Caco-2 (cell line): ENCODE measurements at regions not wholly inside any gene's neighbourhood (a gene's known extent, or its start where the extent isn't known, plus 50 kb on each side); places are given as distances from the start of the nearest gene placed in this dataset.

ENCODE experiments used
- BruUV-seq: library from RNA; stranded (reverse); fragments of 400-500 nt; replicated peaks from 2 replicates; lab custom pipeline; 2021; lab: Mats Ljungman, UMichigan
- CTCF ChIA-PET: fragments of 300-600 bp; sonication (Branson Sonifier 250); formaldehyde crosslinking; loops from one replicate; lab custom pipeline; 2022; ENCODE audit warnings: antibody characterized with exemption; lab: Charles Lee
- POLR2A ChIA-PET: fragments of 300-600 bp; sonication (Branson Sonifier 250); formaldehyde crosslinking; loops from one replicate; lab custom pipeline; 2022; ENCODE audit warnings: antibody characterized with exemption; lab: Charles Lee
- DNase-seq, 2 experiments: peaks; one replicate each; pipeline versions ENCODE4 v3.0.0 to v3.0.0-alpha.2; 2020 to 2022
- H3K27me3 ChIP-seq: replicated peaks from 2 replicates; pipeline ENCODE4 v1.6.0; 2011; ENCODE audit warnings: low read length; ENCODE audit not compliant: control insufficient read depth, insufficient read depth
- H3K36me3 ChIP-seq: 2 replicates; pipeline ENCODE4 v1.5.1; 2011; ENCODE audit warnings: low read length; ENCODE audit not compliant: control insufficient read depth, insufficient read depth
- H3K4me1 ChIP-seq: fragments of 250-450 bp; sonication (Bioruptor Pico); 2 replicates; pipeline ENCODE4 v1.5.1; 2020; ENCODE audit warnings: mild to moderate bottlenecking
- H3K4me3 ChIP-seq: 2 replicates; pipeline ENCODE4 v1.5.1; 2011; ENCODE audit warnings: low read depth, mild to moderate bottlenecking, control low read depth, low read length
- H3K9me3 ChIP-seq: fragments of 250-450 bp; sonication (Bioruptor Pico); 2 replicates; pipeline ENCODE4 v1.5.1; 2020; ENCODE audit warnings: mild to moderate bottlenecking, moderate library complexity
- H3K27ac Mint-ChIP-seq: one replicate; pipeline ENCODE4 v1.8.0; 2022; ENCODE audit warnings: mixed read lengths; ENCODE audit not compliant: unreplicated experiment
- H3K27me3 Mint-ChIP-seq: one replicate; pipeline ENCODE4 v1.8.0; 2022; ENCODE audit warnings: mixed read lengths; ENCODE audit not compliant: insufficient read depth, unreplicated experiment
- H3K36me3 Mint-ChIP-seq: one replicate; pipeline ENCODE4 v1.8.0; 2022; ENCODE audit warnings: mild to moderate bottlenecking, mixed read lengths; ENCODE audit not compliant: insufficient read depth, unreplicated experiment
- H3K4me1 Mint-ChIP-seq: one replicate; pipeline ENCODE4 v1.8.0; 2022; ENCODE audit warnings: low read depth, mixed read lengths; ENCODE audit not compliant: unreplicated experiment
- H3K4me3 Mint-ChIP-seq: one replicate; pipeline ENCODE4 v1.8.0; 2022; ENCODE audit warnings: mild to moderate bottlenecking, moderate library complexity, mixed read lengths; ENCODE audit not compliant: unreplicated experiment
- H3K9me3 Mint-ChIP-seq: one replicate; pipeline ENCODE4 v1.8.0; 2022; ENCODE audit warnings: mixed read lengths; ENCODE audit not compliant: unreplicated experiment
- intact Hi-C: fragments of 100-400 bp; cut with micrococcal nuclease; formaldehyde crosslinking; loops from one replicate; pipeline ENCODE4 v1.10.0; 2022; ENCODE audit not compliant: unreplicated experiment
- TF ChIP-seq, protein P1 (sequence below), 2 experiments: fragments of 200-600 bp in 1 of 2; IDR thresholded peaks; 1 replicate in 1 of 2; 2 replicates in 1 of 2; pipeline versions ENCODE4 v1.5.1 to v1.8.0; 2011 to 2022; ENCODE audit warnings: antibody characterized with exemption in 1 of 2, control low read depth in 1 of 2, inconsistent platforms in 1 of 2, low read depth in 1 of 2, low read length in 1 of 2, mild to moderate bottlenecking in 1 of 2, moderate library complexity in 1 of 2; ENCODE audit not compliant: insufficient read depth in 1 of 2, severe bottlenecking in 1 of 2, unreplicated experiment in 1 of 2

DNA sequence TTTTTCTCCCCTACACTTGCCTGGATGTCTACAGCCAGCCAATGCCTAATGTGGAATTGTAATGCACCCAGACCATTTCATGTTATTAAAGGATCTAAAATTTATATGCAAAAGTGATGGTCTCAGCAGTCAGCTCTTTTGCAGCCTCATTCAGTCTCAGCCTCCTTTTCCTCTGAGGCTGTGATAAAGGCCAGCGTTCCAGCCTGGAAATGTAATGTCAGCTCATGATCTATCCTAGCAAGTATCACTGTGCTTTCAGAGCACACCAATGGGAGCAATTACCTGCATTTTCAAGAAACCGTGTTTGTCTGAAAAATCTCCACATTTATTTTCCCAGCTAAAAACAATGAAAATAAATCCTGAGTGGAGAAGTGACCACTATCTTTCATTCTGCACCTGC lies 274.6 kb downstream of the CDH20 start:
- Mint-ChIP-seq H3K27me3 (no peaks in the 10 kb centered on the region), H3K36me3 (no peaks in the 10 kb centered on the region), H3K27ac (no peak overlapping the region), H3K4me1 (no peaks in the 10 kb centered on the region), H3K4me3 (no peak overlapping the region), H3K9me3 (peaks cover 16% of the 10 kb centered on the region)
- no peak overlapping the region for H3K4me3 ChIP-seq
- TF ChIP-seq, protein P1, sequence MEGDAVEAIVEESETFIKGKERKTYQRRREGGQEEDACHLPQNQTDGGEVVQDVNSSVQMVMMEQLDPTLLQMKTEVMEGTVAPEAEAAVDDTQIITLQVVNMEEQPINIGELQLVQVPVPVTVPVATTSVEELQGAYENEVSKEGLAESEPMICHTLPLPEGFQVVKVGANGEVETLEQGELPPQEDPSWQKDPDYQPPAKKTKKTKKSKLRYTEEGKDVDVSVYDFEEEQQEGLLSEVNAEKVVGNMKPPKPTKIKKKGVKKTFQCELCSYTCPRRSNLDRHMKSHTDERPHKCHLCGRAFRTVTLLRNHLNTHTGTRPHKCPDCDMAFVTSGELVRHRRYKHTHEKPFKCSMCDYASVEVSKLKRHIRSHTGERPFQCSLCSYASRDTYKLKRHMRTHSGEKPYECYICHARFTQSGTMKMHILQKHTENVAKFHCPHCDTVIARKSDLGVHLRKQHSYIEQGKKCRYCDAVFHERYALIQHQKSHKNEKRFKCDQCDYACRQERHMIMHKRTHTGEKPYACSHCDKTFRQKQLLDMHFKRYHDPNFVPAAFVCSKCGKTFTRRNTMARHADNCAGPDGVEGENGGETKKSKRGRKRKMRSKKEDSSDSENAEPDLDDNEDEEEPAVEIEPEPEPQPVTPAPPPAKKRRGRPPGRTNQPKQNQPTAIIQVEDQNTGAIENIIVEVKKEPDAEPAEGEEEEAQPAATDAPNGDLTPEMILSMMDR (IDR thresholded peaks at IDR 0.05; ENCODE audit: insufficient read depth in 1 of 2, low read depth in 1 of 2, low read length in 1 of 2, severe bottlenecking in 1 of 2, unreplicated experiment in 1 of 2): no peak
- H3K36me3 ChIP-seq: no peaks in the 10 kb centered on the region
- POLR2A ChIA-PET: no interaction called here
- no TSS peak for BruUV-seq
- no peaks in the 10 kb centered on the region for H3K9me3 ChIP-seq
- intact Hi-C loops: no loop called here
- H3K4me1 ChIP-seq: no peaks in the 10 kb centered on the region
- H3K27me3 ChIP-seq: no peaks in the 10 kb centered on the region
- DNase-seq: no peak
- CTCF ChIA-PET: no interaction called here

DNA sequence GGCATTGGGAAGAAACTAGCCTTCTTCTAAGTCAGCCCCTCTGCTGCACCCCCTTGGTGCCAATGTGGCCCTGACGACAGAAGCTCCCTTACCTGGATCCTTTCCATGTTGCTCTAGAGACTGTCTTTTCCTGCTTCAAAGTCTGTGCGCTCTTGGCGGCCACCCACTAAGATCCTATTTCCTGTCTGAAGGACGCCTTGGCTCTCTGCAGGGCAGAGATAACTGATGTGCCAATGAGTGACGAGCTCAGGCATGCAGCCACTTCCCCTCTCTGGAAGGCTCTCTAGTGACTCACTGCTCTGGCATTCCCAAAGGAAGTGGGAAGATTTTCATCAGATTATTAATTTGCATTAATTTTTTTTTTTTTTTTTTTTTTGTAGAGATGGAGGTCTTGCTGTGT lies 273.5 kb downstream of the CDH20 start:
- peaks cover 16% of the 10 kb centered on the region for H3K9me3 Mint-ChIP-seq
- no peaks in the 10 kb centered on the region for H3K4me1 Mint-ChIP-seq
- ChIA-PET POLR2A (no interaction called here), CTCF (no interaction called here)
- no peaks in the 10 kb centered on the region for H3K4me1 ChIP-seq
- BruUV-seq: no TSS peak
- no peaks in the 10 kb centered on the region for H3K36me3 ChIP-seq
- TF ChIP-seq, protein P1 (IDR thresholded peaks at IDR 0.05; ENCODE audit: insufficient read depth in 1 of 2, low read depth in 1 of 2, low read length in 1 of 2, severe bottlenecking in 1 of 2, unreplicated experiment in 1 of 2): no peak
- H3K4me3 Mint-ChIP-seq: no peak overlapping the region
- H3K27me3 Mint-ChIP-seq: no peaks in the 10 kb centered on the region
- no peak overlapping the region for H3K4me3 ChIP-seq
- intact Hi-C loops: no loop called here
- no peaks in the 10 kb centered on the region for H3K9me3 ChIP-seq
- H3K27ac Mint-ChIP-seq: no peak overlapping the region
- no peaks in the 10 kb centered on the region for H3K27me3 ChIP-seq
- DNase-seq: no peak
- H3K36me3 Mint-ChIP-seq: no peaks in the 10 kb centered on the region

DNA sequence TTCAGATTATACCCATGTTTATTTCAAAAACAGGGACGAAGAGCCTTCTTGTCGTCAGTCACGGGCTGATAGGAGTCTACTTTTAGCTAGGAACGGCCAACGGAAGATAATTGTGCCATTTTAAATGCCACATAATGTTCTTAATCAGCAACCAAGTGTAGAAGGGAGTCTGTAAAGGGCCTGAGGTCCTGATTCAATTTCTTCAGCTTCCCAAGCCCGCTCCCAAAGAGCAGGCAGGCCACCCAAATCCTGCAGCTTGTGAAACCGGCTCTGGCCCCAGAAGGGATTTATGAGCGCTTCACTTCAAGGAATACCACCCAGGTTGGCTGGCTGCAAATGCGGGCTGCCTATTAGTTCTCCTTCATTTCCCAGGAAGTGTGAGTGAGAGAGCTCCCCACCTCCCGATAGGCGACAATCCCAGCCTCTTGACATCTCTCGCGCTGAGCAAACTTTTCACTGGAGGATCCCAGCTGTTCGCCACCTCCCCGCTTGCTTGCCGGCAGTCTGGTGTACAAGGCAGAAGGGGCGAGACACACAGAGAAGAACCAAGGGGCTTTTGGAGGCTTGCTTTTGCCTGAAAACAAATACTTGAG lies 272.9 kb downstream of the CDH20 start:
- CTCF ChIA-PET: no interaction called here
- Mint-ChIP-seq H3K27ac (no peak overlapping the region), H3K4me1 (no peaks in the 10 kb centered on the region), H3K36me3 (no peaks in the 10 kb centered on the region), H3K4me3 (no peak overlapping the region), H3K27me3 (no peaks in the 10 kb centered on the region), H3K9me3 (peaks cover 13% of the 10 kb centered on the region)
- TF ChIP-seq, protein P1 (IDR thresholded peaks at IDR 0.05; ENCODE audit: insufficient read depth in 1 of 2, low read depth in 1 of 2, low read length in 1 of 2, severe bottlenecking in 1 of 2, unreplicated experiment in 1 of 2): no peak
- no TSS peak for BruUV-seq
- intact Hi-C loops: no loop called here
- Histone ChIP-seq H3K36me3 (no peaks in the 10 kb centered on the region), H3K27me3 (no peaks in the 10 kb centered on the region), H3K9me3 (no peaks in the 10 kb centered on the region), H3K4me3 (no peak overlapping the region), H3K4me1 (no peaks in the 10 kb centered on the region)
- POLR2A ChIA-PET: no interaction called here
- no peak for DNase-seq
